ENCODE measurements at regions not wholly inside any gene's neighbourhood (a gene's known extent, or its start where the extent isn't known, plus 50 kb on each side); places are given as distances from the start of the nearest gene placed in this dataset.
"Not testable (repeated sequence)": the region's sequence is repeated elsewhere in the genome, so short reads cannot be mapped to it uniquely, and the experiment has no call there.

DNA sequence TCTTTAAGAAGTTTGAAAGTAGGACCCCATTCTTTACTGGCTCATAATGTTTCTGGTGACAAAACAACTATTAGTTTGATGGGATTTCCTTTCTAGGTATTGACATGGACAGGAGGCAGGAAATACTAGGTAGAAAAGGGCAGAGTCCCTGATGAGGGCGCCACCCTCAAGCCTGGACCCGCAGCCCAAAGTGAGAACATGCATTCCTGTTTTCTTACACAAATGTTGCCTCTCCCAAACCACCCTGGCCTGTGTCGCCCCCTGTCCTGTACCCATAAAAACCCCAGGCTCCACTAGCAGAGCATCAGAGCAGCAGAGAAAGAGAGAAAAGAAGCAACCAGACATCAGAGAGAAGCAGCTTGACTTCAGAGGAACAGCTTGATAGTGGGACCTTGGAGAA is 1055.2 kb upstream of the POT1 start:
- DNase-seq (ENCODE audit: low spot score) = no peak

DNA sequence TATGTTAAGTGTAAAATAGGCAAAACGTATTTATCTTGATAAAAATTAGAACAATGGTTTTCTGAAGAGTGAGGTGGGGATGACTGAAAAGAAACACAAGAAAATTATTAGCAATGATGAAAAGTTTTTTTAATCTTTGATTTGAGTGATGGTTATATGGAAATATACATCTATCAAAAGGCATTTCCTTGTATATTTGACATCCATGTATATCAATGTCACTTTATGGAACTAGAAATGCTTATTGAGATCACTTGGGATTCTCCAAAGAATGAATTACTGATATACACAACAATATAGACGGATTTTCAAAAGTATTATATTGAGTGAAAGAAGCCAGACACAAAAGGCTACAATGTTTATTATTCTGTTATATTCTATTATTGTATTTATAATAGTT is 1042.0 kb upstream of the POT1 start:
- DNase-seq (ENCODE audit: low spot score) = no peak

DNA sequence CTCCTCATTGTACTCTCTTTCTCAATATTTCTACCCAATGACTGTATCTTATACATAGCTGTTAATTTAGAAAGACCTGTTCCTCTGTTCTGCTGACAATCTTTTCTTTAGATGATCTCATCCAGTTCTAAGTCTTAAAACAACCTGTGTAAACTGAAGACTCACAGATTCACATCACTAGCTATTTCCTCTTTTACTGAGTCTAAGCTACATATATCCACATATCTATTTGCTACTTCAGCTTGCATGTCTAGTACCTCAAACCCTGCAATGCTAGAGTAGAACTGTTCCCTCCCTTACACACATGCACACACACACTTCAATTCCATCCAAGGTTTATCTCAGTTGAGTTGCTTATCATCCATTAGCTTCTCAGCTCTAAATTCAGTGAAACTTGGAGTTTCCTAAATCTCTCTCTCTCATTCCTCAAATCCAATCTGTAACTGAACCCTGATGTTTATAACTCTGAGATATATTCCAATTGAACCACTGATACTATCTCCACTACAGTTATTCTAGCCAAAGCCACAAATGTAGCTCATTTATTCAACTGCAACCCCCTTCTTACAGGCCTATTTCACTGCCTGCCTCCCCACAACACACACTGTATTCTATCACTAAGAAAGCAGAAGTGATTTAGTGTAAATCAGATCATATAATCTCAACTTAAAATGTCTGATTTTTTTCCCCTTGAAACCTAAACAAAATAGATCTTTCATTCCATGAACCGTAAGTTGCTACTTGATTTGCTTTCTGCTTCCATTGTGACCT is 1036.8 kb upstream of the POT1 start:
- no peak for DNase-seq (ENCODE audit: low spot score)

DNA sequence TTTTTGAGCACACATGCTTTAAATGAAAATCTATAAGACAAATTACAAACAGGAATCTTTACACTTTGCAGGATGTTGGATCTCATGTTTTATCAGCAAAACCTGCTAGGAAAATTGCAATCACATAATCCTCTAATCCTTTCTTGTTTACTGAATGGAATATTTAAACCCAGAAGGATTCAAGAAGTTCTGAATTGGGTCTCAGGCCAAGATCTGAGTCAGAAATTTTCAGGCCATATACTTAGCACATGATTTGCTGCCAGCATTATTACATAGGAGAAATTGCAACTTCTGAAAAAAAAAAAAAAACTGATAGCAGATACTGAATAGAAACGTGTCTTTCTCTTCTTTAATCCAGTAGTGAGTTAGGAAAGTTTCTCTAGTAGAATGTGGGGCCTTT is 1005.3 kb upstream of the POT1 start:
- no peak for DNase-seq (ENCODE audit: low spot score)

DNA sequence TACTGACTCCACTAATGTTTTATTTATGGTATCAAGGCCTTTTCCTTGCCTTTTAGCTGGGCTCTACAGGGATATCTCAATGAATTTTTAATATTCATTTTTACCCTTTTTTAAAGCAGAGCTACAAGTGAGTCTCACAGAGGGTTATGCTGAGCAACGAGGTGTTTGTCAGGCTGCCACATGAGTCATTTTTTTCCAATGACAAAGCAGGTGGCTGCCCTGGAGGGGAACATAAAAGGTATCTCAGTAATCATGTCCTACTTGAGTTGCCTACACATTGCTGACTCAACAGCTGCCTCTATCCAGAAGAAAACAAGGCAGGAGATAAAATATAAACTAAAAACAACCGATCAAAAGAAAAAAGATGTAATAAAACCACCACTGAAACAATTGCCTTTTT is 1004.9 kb upstream of the POT1 start:
- DNase-seq (ENCODE audit: low spot score) = no peak

DNA sequence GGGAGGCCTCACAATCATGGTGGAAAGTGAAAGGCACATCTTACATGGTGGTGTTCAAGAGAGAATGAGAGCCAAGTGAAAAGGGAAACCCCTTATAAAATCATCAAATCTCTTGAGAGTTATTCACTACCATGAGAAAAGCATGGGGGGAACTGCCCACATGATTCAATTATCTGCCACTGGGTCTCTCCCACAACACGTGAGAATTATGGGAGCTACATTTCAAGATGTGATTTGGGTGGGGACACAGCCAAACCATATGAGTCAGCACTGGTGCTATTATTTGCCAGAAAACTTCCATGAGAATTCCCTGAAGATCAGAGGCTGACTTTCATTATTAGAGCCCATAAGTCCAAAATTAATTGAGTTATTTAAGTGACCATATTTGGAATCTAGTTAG is 1001.2 kb upstream of the POT1 start:
- no peak for DNase-seq (ENCODE audit: low spot score)

DNA sequence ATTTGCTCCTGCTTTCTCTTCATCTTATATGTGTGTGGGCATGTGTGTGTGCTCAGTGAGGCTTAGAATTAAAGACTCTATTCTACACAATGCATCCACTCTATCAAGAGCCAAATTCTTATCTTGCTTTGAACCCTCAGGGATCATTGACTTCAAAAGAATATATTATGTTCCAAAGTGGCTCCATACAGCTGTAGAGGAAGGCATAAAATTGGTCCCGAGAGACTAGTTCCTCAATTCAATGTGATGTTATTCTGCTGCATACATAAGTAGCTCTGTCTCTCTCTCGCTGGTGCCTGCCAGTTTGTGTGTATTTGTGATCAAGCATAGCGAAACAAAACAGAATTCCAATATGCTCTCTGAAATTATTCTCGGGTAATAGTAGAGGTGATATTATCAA is 997.9 kb upstream of the POT1 start:
- DNase-seq (ENCODE audit: low spot score) = no peak

DNA sequence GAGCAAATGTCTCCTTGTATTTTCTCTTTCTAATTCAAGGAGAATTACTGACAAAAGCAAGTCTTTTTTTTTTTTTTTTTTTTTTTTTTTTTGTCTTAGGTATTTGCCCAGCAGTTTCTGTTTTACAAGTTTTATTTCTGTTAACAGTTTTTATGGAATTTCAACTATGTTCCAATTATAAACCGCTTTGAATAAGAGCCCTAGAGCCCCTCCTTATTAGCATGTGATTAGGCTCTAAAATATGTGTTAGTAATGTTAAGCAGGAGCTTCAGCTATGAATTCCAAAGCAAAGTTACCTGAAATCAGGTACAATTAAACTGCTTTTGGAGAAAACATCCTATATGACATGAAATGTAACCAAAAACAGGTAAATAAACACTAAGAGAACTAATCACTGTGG is 997.0 kb upstream of the POT1 start:
- DNase-seq (ENCODE audit: low spot score) = no peak

DNA sequence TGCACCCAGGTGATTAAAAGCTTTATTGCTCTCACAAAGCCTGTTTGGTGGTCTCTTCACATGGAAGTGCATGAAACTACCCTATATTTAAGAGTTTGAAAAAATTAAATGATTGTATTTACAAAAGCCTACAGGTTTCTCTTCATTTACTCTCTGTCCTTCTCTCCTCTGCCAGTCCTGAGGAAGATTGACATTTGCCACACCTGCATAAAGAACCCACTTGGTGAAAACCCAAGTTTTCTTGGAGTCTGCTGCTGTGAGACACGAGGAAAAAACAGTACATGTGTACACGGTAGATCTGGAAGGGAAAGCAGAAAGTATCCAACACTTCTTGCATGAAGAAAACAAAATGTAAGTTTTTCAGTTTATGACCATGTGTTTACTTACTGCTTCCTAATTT is 994.4 kb upstream of the POT1 start:
- no peak for DNase-seq (ENCODE audit: low spot score)

DNA sequence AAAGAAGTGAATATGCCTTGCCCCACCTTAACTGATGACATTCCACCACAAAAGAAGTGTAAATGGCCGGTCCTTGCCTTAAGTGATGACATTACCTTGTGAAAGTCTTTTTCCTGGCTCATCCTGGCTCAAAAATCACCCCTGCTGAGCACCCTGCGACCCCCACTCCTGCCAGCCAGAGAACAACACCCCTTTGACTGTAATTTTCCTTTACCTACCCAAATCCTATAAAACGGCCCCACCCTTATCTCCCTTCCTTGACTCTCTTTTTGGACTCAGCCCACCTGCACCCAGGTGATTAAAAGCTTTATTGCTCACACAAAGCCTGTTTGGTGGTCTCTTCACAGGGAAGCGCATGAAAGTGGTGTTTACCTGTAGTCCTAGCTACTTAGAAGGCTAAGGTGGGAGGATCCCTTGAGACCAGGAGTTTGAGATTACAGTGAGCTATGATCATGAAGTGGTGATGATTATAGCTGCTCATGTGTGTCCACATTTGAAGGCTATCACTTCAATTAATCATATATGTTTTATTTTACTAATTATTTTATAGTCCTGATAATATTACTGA is 985.8 kb upstream of the POT1 start:
- DNase-seq (ENCODE audit: low spot score) = not testable (repeated sequence)

DNA sequence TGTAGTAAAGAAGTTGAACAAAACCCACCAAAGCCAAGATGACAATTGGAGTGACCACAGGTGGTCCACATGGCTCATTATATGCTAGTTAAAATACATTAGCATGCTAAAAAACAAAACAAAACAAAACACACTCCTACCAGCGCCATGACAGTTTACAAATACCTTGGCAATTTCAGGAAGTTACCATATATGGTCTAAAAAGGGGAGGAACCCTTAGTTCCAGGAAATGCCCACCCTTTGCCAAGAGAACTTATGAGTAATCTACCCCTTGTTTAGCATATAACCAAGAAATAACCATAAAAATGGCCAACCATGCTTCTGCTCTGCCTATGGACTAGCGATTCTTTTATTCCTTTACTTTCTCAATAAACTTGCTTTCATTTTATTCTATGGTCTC is 979.1 kb upstream of the POT1 start:
- DNase-seq (ENCODE audit: low spot score) = no peak

DNA sequence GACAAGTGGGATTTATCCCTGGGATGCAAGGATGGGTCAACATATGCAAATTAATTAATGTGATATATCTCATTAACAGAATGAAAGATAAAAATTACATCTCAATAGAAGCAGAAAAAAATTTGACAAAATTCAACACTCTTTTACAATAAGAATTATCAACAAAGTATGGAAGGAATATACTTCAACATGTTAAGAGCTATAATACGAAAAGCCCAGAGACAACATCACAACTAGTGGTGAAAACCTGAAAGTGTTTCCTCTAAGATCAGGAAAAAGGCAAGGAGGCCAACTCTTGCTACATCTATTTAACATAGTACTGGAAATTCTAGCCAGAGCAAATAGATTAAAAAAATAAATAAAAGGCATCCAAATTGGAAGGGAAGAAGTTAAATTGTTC is 970.0 kb upstream of the POT1 start:
- DNase-seq (ENCODE audit: low spot score) = no peak

DNA sequence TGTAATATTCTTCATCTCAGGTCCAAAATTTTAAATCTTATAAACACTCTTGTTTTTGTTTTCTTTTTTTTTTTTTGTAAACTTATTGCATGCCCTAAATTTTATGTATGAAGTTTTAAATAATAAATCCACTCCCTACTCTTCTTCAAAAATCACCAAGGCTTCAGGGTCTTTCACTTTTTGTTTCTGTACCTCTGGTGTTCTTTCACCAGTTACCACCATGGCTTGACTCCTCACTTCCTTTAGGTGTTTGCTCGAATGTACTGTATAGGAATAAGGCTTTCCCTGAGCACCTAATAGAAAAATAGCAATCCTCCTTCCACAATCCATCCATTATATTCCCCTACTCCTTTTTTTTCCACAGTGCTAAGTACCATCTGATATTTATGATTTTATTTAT is 962.8 kb upstream of the POT1 start:
- no peak for DNase-seq (ENCODE audit: low spot score)

DNA sequence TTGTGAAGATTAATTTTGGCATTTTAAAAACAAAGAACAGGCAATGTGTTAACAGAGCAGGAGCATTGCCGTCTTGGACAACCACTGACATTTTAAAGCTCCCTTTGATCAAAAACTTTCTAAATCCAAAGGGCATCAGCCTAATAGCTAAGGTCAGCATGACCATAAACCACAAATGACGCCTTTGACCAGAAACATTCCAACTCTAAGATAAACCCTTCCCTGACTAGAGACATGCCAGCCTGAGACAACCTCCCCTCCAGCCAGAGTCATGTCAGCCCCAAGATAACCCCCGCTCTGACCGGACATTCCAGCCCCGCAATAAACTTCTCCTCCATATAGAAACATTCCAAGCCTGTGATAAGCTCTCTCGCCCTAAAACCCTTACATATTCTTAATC is 949.4 kb upstream of the POT1 start:
- no peak for DNase-seq (ENCODE audit: low spot score)

DNA sequence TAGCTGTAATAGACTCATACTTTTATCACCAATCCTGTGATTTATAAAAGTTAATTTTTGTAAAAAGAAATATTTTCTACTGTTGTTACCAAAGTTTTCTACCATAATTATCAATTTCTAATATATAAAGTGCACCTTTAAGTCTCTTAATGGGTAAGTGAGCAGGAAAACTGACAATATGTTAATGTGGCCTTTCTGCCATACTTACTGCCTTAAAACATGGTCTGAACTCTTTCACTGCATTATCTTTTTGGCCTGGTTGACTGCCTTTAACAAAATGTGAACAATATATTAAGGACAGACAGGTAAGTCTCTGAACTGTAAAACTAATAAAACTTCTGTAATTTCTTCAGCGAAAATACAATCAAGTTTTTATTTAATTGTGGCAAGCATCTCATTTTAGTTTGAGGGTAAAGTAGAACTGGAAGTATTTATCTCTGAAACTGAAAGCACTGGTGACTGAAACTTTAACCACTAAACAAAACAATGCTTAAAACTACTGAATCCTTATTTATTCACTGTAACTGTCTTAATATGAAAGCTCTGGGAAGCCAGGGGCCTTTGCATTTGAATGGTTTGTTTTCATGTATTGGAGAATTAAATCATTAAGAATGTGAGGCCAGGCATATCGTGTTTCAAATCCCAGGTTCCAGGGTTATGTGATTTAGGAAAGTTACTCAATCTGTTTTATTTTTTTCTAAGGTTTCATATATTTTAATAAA is 948.8 kb upstream of the POT1 start:
- DNase-seq (ENCODE audit: low spot score) = no peak

DNA sequence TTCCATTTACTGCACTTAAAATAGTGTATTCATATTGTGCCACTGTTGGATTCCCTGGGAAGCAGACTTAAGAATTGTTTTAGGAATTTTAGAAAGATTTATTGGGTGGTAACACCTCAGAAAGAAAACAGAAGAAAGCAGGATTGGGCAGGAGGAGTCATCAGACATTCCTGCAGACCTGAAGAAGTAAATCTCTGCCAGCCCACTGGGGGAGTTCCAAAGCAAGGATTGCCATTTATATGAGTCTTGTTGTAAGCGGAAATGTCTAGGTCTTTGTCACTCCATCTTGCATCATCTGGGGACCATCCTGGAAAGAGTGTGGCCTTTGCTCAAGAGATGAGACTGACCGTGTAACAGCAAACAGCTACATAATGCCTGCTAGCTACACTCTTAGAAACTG is 947.6 kb upstream of the POT1 start:
- no peak for DNase-seq (ENCODE audit: low spot score)

DNA sequence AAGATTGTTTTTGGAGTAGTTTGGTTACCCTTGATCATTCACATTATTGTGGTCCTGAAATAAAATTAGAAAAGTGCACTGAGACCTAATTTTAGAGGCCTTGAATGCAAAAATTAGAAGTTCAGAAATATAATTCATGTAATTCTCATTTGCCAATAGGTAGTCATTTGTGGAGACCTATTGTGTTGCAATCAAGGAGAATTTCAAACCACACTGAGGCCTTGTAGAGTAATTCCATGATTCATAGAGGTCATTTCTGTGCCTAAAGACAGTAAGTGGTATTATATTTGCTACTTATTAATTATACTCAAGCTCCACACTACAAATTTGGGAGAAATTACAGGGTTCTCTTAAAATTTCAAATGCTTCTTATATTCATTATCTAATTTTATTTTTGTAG is 946.8 kb upstream of the POT1 start:
- DNase-seq (ENCODE audit: low spot score) = no peak

DNA sequence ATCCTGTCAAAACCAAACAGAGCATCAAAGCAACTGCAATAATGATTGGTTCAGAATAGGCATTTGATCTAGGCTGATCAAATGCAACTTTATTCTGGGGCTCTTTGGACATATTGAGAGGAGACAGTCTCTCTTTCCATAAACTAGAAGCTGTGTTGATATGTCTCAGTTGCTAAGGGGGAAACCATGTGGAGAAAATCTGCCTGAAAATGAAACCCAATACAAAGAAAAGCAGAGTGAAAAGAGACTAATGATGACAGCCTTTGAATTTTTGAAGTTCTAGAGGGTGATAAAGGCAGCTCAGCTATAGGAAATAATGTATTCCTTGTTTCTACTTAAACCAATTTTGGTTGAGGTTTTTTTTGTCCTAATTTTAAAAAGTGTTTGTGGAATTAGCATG is 941.8 kb upstream of the POT1 start:
- no peak for DNase-seq (ENCODE audit: low spot score)

DNA sequence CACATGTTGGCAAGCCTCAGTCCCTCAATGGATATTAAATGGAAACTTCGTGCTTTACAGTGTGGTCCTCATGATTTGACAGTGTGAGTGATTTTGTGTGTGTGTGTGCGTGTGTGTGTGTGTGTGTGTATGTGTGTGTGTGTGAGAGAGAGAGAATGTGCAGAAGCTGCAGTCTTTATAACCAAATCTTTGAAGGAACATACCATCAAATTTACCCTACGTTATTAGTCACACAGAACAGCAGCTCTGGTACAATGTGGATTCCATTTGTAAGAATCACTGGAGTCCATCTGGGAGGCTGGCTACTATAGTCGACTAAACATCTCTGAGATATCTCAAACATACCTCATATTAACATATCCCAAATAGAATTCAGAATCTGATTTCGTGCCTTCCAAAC is 928.0 kb upstream of the POT1 start:
- DNase-seq (ENCODE audit: low spot score) = no peak

DNA sequence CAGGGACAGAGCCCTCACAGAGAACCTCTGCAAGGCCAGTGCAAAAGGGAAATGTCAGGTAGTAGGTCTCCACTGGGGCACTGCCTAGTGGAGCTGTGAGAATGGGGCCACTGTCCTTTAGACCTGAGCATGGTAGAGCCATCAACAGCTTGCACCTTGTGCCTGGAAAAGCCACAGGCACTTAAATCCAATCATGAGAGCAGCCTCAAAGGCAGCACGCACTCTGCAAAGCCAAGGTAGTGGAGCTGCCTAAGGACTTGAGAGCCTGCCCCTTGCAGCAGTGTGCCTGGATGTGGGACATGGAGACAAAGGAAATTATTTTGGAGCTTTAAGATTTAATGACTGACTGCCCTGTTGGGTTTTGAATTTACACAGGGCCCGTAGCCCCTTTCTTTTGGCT is 918.5 kb upstream of the POT1 start:
- no peak for DNase-seq (ENCODE audit: low spot score)

DNA sequence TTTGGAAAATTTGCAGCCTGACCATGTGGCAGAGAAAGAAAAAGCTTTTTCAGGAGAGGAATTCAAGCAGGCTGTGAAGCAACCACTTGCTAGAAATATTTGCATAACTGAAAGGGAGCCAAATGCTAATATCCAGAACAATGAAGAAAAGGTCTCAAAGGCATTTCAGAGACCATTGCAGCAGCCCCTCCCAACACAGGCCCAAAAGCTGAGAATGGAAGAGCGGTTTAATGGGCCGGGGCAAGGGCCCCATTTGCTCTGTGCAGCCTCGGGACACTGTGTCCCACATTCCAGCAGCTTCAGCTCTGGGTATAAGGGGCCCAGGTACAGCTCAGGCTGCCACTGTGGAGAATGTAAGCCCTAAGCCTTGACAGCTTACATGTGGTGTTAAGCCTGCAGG is 918.1 kb upstream of the POT1 start:
- DNase-seq (ENCODE audit: low spot score) = no peak

DNA sequence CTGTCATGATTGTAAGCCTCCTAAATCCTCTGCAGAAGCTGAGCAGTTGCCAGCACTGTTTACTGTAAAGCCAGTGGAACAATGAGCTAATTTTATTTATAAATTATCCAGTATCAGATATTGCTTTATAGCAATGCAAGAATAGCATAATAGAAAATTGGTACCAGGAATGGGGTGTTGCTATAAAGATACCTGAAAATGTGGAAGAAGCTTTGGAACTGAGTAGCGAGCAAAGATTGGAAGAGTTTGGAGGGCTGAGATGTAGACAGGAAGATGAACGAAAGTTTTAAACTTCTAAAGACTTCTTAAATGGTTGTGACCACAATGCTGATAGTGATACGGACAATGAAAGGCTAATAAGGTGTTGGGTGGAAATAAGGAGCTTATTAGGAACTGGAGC is 917.4 kb upstream of the POT1 start:
- DNase-seq (ENCODE audit: low spot score) = no peak

DNA sequence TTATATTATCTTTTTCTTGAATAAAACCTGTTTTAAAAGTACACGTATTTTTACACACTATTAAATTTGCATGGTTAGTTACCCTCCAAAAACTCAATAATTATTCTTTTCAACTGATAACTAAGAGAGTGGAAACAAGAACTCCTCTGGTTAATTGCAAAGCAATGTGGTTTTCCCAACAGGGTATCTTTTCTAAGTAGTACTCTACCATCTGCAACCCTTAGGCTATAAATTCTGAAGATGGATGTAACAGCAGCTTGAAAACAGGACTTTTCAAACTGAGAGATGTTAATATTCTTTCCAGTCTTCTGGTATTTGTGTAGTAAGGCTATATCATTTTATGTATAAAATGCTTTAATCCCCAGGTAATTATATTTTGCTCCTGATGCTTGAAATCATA is 916.1 kb upstream of the POT1 start:
- DNase-seq (ENCODE audit: low spot score) = no peak

DNA sequence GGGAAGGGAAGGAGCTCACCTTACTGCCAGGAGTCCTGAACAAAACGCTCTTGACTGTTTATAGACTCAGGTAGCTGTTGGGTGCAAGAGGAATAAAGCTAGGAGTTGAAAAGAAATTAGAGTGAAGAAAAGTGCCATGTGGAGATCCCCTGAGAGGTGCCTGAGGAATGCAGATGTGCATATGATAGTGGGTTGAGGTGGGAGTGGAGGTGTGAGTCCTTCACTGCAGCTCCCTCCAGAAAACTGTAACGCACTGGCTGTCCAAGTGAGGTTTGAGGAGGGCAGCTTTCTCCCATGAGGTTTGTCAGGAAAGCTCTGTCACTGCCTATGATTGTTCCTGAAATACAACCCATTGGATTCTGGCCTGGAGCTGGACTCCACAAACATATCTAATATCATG is 904.8 kb upstream of the POT1 start:
- no peak for DNase-seq (ENCODE audit: low spot score)

All from ecto neural progenitor cell (in vitro differentiated cells).